Bone marrow (tissue), 2 donors: ENCODE measurements at regions not wholly inside any gene's neighbourhood (a gene's known extent, or its start where the extent isn't known, plus 50 kb on each side); places are given as distances from the start of the nearest gene placed in this dataset.

Experiments
- DNase-seq, 2 donors: peaks; one replicate each; lab custom pipeline; 2025; lab: John Stamatoyannopoulos, UW

DNA sequence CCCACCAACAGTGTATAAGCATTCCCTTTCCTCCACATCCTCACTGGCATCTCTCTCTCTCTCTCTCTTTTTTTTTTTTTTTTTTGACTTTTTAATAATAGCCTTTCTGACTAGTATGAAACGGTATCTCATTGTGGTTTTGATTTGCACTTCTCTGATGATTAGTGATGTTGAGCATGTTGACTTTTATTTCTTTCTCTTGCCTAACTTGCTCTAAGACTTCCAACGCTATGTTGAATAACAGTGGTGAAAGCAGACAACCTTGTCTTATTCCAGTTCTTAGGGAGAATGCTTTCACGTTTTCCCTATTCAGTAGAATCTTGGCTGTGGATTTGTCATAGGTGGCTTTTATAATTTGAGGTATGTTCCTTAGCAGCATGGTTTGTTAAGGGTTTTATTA lies 249.4 kb upstream of the MDFIC2 start:
- DNase-seq = no peak

DNA sequence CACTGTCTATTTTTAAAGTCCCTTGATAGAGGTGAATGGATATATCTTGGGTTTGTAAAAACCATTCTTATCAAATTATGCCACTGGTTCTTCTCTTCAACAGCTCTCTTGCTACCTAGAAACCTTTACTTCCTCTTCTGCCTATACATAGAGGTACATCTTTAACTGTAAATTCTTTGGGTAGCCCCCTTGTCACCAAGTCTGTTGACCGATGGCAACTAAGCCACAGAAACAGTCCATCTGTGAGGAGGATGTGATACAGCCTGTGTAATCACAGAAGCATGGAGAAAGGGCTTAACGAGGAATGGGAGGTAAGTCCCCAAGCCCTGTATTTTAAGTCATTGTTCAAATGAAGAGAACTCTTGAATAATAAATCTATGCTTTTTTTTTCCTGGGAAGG lies 246.5 kb upstream of the MDFIC2 start:
- no peak for DNase-seq

DNA sequence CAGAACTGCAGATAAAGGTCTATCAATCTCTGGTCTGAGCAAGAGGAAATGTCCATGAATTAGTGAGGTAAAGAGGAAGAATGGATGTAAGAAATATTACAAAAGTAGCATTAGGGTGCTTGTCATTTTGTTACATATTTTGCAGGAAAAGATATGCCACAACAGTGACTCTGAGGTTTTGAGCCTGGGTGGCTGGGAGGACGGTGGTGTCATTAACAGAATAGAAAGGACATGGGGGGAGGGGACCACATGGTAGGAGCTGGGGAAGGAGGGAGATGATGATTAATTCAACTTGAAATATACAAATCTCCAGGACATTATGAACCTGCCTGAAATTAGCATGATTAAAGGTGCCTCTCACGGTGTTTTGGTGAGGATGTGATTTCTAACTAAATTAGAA lies 245.5 kb upstream of the MDFIC2 start:
- peak in 1 of 2 donors; percentile 53 for DNase-seq

DNA sequence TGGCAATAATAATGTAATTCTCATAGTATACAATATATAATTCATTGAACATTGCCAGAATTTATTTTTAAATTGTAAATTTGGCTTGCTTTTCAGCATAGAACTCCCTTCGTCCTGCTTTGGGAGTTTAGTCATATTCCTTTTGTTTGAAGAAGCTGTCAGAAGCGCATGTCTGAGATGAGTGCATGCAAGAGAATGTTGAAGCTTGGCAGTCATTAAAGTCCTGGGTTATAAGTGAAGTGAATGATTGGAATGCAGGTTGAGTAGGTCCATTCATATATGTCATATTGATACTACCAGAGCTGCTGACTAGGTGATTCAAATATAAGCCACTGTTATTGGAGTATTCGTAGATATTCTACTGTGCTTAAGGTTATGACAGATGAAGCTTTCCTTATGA lies 243.6 kb upstream of the MDFIC2 start:
- no peak for DNase-seq

DNA sequence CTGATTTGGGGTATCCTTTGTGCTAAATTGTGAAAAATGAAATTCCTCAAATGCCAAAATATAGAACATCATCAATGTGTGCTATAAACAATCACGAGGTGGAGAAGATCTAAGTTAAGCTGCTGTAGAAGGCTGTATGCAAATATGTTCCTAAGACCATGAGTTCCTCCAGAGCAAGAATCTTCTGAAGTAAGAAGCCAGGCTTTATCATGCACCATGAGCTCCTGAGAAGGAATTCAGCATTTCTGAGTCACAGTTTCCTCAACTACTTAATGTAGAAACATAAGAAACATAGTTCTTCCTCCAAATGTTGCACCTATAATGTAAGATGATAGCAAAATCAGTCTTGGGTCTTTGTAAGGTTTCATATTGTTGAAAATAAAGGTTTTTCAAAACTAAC lies 241.7 kb upstream of the MDFIC2 start:
- no peak for DNase-seq

DNA sequence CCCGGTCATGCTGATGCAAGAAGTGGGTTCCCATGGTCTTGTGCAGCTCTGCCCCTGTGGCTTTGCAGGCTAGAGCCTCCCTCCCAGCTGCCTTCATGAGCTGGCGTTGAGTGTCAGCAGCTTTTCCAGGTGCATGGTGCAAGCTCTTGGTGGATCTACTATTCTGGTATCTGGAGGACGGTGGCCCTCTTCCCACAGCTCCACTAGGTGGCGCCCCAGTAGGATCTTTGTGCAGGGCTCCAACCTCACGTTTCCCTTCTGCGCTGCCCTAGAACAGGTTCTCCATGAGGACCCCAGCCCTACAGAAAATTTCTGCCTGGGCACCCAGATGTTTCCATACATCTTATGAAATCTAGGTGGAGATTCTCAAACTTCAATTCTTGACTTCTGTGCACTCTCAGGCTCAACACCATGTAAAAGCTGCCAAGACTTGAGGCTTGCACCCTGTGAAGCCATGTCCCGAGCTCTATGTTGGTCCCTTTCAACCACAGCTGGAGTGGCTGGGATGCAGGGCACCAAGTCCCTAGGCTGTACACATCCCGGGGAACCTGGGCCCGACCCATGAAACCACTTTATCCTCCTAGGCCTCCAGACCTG lies 238.4 kb upstream of the MDFIC2 start:
- peak; percentile 23 to 53 for DNase-seq

DNA sequence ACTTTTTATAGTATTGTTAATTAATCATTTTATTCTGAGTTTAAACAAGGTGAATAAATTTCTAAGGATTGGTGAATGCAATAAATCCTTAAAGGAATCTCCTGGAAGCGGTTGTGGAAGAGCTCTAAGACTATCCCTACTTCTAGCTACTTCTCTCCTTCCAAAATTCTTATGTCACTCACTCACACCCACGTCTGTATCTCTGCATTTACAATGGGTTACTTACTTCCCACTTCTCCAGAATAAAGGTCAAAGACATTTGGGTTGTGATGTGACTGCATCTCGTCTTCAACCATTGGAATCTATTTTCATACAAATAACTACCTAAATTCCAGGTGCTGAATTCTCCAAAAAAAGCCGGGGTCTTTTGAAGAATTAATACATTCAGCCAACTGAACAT lies 234.2 kb upstream of the MDFIC2 start:
- DNase-seq = no peak

DNA sequence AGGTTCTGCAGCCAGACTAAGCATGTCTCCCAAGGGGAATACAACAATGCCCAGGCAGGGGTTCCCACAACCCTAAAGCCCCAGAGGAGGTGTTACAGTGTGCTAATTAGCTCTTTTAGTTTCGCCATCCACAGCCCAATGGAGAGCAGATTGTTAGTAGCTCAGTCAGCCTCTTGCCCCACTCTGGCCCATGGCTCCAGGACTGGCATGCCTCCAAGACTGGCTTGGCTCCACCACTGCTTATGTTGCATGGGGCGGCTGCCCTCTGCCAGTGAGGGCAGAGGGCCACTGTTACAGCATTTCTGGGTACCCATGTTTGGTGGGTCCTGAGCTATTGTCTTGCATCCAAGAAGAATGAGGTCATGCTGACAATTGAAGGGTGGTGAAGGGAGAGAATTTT lies 231.1 kb upstream of the MDFIC2 start:
- no peak for DNase-seq

DNA sequence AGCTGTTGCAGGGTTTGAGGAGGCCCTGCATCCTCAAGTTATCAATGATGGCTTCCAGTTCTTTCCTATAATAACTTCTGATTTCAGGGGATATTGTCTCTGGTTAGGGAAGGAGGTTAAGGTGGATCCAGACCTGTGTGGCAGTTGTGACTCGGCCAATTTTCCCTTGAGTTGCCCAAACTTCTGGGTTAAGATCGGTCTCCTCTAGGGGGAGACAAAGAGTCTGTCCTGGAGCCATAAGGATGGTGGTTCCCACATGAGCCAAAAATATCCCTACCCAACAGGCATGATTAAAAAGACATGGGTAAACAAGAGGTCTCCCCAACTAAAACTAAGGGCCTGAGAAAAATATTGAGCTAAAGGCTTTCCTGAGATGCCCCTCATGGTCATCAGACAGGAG lies 227.5 kb upstream of the MDFIC2 start:
- DNase-seq = no peak

DNA sequence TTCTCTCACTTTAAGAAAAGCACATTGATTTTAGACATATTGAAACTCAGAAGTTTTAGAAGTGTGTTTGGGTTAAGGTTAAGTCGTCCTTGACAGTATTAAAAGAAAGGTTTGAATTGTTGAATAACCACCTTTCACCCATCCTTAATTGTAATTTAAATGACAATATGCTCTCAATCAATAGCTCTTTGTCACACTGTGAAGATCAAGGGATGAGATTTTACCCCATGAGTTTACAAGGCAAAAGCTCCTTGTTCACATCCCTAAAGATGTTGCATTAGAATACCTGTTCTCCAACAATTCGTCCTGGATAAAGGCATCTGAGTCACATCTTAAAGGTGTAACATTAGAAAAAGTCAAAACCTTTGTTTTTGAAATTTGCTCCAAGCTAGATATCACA lies 220.4 kb upstream of the MDFIC2 start:
- DNase-seq = no peak

DNA sequence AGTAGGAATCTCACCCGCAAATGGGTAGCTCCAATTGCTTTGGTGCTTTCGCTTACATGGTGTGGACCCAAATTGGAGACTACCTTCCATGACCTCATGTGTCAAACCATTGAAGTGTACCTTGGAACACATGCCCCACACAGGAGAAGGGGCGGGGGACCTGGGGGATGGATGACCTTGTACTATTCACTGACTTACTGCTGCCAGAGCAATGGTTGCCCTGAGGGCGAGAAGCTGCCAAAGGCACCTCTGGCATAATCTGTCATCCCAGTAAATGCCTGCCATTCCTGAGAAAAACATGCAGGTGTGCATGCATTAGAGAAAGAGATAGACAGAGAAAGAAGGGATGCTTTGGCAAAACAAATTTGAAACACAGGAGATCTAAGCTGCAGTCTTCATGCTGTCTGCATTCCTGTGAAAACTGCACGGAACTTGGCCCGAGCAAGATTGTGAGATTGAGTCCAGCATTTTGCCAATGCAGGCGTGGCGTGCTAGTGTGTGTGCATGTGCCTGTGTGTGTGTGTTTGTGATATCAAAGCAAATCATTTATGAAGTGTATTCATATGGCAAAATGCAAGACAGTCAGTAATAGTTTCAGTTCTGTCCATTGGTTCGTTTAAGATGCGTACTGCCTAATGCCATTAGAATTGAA lies 219.5 kb upstream of the MDFIC2 start:
- no peak for DNase-seq

DNA sequence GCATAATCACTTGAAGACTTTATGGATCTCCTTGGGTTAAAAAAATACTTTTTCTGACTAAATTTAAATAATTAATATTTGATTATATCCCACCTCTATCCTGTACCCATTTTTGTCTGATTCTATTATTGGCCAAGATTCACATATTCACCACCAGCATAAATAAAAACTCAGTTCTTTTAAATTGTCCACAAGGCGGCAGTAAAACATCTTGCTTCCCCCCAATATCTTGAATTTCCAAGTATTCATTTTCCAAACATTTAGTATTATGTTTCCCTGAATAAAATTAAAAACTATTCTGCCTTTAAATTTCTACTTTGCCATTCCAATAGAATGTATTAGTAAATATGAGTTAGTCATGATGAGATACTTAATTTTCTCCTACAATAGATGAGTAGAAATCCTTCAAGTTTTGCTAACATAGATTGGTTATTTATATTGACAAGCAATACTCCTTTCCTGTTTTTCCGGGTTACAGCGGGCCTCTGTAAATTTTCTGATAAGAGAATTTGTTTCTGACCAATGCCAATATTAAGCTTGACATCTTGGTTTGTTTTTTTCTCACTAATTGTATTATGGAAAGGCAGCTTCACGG lies 218.7 kb upstream of the MDFIC2 start:
- no peak for DNase-seq

DNA sequence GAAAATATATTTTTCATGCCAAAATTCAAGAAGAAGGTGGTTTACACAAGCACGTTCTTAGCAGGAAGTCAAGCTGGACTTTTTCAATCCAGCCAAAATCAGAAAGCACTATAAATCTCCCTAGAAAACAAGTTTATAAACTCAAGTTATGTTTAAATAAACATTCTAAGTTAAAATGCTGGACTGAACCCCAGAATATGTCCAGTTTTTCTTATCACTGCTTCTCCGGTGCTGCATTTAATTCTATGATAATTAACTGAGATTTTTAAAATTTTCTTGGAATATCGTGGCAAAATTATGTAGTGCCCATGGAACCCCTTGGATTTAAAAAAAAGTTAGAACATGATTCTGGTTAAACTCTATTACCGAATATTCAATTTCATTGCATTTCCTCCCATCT lies 218.2 kb upstream of the MDFIC2 start:
- no peak for DNase-seq

DNA sequence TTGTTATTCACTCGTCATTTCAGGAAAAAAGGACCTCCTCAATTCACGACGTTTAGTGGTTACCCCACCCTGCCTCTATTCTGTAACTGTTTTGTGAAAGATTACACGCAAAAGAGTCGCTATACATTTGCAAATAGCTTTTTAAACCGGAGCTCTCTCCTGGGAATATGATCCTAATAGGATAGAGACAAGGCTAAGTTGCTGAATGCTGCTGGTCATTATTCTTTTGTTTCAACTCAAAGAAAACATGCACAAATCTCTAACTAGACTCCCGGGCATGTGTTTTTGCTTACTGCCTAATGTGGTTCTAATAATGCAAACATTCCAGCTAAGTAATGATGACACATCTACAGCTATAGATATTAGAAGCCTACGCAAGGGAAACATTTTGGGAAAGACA lies 214.6 kb upstream of the MDFIC2 start:
- no peak for DNase-seq

DNA sequence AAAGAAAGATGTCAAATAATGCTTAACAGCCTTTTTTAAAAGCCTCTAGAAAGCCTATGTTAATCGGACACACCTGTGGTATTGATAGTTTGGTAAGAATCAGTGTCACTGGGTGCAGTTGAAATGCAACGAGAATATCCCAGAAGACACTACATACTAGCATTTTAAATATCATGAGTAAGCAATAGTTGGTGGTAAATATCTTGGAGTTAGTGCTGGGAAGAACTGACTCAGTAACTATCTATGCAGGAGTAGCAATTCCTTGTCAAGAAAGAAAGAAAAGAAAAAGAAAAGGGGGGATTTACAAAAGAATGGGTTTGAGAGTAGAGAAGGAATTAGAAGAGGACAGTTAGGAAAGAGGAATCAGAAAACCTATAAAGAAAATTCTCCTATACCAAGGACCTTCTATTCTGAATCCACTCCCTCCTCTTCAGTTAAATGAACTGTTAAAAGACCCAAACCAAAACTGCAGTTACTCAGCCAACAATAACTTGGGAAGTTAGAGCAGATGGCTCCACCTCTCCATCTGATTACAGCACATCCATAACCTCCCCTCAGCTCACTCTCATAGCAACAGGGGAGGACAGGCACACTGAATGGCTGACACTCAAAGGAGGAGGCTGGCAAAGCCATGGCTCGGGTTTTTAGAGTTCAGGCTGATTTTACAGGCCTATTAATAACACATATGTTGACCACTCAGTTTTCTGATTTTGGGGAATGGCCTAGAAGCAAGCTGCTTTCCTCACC lies 207.6 kb upstream of the MDFIC2 start:
- no peak for DNase-seq

DNA sequence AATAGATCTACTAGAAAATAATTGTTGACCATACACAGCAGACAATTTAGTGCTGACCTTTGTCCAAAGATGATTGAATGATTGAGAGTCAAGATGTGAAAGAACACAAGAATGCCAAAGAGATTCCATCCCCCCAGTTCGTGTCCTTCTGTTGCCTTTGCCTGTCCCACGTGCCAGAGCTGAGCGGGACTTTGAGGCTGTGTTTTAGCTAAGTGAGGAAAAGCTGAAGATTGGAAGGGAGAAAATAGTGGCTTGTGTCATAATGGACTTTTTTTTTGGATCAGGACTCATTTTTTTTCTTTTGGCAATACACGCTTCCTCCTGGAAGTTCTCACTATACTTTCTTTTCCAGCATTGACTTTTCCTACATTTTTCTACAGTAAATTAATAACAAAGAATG lies 206.6 kb upstream of the MDFIC2 start:
- DNase-seq = no peak

DNA sequence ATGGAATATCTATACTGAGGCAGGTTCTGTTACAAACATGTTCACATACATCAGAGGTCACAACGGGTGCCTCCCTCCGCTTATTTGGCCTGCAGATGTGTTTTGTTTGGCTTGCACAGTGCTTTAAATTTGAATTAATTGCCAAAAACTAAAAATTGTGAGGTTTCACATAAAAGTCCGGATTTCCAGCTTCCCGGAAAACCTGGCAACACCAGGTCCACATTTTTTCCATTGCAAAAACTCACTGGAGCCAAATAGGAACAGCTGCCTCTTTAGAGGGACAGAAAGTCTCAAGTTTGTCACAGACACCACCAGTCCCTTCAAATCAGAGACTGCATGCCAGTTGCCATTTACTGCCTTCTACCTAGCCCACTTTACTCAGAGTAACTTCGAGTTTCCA lies 205.9 kb upstream of the MDFIC2 start:
- DNase-seq = no peak

DNA sequence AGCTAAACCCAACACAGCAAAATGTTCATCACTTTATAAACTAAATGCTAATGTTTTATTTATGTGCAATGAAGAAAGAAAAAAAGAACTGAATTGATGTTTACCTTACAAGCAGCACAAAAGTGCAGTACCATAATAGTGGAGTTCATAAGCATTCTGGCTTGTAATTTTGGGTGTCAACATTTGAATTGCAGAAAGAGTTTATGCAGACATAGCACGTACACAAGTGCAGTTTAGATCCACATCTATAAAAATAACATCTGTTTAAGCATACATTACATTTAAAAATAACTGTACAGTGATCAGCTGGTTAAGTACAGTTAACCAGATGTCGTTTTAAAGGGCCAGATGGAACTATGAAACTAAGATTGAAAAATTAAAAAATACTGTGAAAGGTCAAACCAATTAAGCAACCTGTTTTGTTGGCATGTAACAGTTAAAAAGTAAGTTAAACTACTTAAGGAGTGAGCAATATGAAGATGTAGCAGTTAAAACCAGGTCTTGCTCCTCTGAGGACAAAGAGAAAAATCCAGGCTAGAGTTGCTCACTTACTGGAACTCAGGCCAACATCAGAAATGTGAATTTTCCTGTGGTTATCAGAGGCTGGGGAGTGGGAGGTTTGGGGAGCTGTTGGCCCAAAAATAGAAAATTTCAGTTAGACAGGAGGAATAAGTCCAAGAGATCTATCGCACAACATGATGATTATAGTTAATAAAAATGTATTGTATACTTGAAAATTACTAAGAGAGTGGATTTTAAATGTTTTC lies 204.9 kb upstream of the MDFIC2 start:
- DNase-seq = no peak

DNA sequence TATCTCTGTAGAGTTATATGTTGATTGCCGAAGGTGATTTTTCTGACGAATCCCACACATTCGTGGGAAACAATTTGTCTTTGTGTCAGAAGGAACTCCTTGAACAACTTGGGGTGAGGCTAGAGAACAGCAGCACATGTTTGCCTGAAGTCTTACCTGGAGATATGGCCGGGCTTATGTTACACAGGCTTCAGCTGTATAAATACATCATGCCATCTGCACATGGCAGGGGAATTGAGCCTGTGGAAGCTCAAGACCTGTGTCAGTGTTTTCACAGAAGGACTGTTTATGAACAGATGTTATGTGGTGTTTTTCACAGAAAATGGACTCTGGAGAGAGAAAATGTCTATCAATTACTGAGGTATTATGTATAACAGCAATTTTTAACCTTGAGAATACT lies 203.6 kb upstream of the MDFIC2 start:
- no peak for DNase-seq

DNA sequence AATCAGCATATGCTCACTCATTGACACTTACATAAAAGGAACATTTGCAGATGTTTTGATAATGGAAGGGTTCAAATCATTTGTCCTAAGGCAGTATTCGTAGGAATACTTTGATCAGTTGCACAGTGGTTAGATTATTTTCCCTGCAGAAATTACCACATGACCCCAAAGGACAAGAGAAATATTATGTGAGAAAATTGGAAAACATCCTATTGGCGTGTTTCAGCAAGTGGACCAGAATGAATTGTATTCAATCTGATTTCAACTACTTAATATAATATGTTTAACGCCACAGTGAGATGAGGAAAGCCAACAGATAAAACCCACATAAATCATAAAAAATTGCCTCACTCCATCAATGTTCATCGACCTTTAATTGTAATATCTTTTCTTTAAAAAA lies 195.0 kb upstream of the MDFIC2 start:
- no peak for DNase-seq

DNA sequence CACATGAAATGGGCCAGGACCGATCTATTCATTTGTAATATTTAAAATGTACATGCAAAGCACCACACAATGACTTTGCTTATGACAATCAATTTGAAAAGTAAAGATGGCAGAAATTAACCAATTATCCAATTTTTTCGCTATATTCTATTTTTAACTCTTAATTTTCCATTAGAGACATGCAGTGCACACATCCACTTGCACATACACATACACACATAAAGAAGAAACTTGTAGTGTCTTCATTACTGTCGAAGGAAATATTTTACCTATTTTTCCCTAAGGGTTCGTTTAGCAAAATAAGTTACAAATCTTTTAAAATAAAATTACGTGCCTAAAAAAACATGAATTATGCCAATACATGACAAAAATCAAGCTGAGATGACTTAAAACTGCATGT lies 194.3 kb upstream of the MDFIC2 start:
- no peak for DNase-seq

DNA sequence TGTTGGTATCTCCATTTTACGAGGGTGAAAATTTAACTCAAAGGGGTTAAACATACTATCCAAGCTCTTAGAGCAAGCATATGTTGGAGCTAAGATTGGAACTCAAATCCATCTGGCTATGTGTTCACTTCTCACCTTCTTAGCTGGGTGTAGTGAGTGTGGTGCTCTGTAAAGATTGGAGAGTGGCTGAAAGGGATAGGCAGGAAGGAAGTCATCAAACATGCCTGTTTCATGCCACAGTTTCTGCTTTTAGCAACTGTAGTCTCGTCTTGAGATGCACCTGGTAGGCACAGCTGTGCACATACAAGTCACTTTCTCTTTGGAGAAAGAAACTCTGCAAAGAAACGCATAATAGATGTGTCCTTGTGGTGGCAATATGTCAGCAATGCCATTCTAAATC lies 189.1 kb upstream of the MDFIC2 start:
- DNase-seq = peak in 1 of 2 donors; percentile 79
